T1000 (cell line): ENCODE measurements at regions not wholly inside any gene's neighbourhood (a gene's known extent, or its start where the extent isn't known, plus 50 kb on each side); places are given as distances from the start of the nearest gene placed in this dataset.
A peak's percentile ranks its signal among the peaks of the same experiment; 100 is the strongest.

Experiments
- DNase-seq: peaks from one replicate; lab custom pipeline; 2025; ENCODE audit warnings: mixed read lengths; lab: John Stamatoyannopoulos, UW

DNA sequence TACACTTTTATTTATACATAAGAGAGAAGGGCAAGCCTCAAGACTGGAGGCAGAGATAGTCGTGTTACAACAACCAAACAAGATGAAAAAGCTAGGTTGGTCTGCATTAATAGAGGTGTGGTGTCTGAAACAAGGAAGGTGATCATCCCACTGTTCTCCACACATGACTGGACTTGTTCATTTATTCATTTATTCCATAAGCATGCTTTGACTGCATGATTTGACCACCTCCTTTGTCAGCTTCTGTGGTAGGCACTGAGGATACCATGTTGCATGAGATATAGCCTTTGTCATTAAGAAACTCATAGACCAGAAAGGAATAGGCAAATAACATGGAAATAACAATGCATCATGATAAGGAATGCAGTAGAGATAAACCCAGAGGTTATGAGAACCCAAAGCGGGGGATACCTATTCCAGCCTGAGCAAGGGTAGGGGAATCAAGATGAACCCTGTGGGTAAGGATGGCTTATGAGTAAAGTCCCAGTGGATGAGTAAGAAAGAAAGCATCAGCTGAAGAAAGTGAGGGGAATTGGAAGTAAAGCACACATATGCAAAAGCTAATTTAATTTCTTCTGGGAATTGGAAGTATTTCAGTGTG is 173.7 kb upstream of the FGGY start:
- no peak for DNase-seq

DNA sequence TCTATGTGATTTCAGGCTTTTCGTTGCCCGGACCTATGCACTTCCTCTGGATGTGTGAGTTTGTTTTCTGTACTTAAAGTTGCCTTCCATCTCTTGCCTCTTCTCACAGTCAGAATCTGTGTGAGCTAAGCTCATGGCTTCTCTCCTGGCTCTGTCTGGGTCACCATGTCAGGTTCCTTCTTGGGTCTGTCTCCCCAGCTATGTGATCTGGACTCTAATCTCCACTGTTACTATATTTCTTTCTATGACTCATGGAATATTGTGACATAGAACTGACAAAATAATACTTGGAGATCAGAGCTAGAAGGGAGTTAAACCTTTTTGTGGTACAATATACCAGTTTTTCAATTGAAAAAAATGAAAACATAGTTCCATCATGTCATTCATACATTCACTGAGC is 172.7 kb upstream of the FGGY start:
- DNase-seq: no peak

DNA sequence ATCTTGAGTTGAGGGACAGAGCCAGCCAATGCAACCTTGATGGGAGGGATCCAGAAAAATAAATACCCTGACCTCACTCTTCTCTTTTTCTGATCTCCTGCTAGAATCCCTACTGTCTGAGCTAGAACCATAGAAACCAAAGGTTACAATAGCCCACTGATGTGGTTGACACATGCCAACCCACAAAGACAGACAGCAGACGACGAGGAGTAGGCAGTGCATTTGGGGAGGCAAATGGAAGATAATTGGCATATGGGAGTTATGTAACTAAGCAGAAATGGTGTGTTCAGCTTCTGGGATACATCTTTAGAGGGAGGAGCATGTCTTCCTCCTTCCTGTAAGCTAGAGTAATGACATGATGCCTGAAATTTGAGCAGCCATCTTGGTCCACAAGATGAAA is 171.7 kb upstream of the FGGY start:
- DNase-seq: no peak

DNA sequence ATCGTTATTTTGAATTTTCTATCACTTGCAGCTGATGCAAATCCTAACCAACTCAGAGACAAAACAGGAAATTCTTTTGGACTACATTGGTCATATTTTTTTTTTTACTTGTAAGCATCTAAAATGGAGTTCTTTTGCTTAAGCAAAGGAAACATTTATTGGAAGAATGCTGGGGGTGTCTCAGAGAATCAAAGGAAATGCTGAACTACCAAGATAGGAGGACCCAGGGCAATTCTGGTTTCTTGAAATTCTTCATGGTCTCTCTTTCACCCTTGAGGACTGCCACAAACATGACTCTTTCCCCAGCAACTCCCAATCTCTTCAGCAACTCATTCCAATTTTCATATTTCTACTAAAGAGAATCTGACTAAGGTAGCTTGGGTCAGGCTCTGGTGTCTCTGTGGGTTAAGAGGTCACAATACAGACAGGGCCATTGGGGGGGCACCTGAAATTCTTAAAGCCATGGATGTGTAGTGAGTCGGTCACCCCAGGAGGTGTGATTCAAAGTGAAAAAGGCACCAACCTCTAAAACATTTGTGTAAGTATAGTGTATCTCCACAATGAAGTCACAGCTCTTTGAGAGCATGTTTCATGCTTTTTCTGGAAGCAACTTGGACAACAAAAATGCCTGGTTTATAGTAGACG is 171.1 kb upstream of the FGGY start:
- DNase-seq: no peak

DNA sequence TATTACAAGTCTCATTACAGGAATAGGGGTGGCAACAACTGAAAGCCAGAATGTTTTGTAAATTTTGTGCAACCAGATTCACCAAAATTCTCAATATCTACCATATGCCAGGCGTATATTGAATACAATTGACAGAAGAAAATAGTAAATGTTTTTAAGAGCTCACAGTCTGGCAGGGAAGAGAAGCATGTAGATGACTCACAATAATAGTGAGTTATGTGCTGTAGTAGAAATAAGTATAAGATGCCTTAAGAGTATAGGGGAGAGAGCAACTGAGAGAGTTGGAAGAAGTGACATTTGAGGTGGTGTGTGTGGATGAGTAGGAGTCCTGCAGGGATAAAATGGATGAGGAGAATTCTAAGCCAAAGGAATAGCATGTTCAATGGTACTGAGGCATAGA is 170.5 kb upstream of the FGGY start:
- no peak for DNase-seq

DNA sequence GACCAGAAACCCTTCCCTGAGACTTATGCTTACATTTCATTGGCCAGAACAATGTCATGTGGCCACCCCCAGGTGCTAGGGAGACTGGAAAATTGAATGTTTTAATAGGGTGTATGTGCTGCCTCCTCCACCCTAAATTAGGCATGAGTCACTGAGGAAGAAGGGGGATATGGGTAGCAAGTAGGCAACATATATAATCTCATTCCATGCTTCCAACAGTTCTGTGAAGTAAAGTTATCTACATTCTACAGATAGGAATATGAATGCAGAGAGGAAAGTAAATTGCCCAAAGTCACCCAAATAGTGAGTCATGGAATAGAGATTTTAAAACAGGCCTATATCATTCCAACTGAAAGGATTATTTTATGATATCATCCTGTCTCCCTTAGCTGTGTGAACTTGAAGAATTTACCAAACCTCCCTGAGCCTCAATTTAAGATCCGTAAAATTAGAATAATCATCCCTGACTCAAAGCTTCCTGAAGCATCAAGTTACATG is 168.6 kb upstream of the FGGY start:
- no peak for DNase-seq

DNA sequence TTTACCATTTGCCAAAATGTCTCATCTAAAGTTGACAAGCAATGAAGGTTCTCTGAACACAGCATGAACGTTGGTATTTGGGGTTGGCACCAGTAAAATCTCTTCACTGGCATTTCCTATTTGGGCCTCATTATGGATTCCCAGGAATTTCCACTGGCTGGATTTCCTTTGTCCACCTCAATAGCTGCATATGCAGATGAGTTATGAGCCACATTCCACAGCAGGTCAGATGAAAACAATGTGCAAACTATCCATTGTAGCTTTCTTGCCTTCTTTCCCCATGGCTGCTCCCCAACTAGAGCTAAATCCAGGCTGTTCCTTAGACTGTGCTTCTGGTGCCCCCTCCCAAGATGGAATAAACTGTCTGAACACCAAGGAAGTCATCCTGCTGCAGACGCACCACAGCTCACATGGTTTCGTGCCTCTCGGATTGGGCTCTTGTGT is 168.1 kb upstream of the FGGY start:
- no peak for DNase-seq

DNA sequence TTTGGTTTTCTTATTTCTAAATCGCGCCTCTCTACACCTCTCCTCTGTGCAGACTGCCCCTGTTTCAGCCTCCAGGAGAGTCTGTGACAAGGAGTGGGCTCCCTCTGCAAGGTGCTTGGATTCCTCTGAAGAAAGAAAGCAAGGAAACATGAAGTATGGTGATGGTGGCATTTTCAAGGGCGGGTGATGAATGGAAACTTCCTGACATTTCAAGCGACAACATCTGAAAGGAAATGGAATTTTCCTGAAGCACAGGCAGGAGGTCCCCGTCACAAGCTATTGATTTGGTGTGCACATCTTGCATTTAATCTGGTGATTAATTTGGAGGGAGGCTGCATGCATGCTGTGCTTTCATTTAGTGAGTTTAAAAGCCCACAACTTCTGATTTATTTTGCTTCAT is 164.6 kb upstream of the FGGY start:
- DNase-seq: no peak

DNA sequence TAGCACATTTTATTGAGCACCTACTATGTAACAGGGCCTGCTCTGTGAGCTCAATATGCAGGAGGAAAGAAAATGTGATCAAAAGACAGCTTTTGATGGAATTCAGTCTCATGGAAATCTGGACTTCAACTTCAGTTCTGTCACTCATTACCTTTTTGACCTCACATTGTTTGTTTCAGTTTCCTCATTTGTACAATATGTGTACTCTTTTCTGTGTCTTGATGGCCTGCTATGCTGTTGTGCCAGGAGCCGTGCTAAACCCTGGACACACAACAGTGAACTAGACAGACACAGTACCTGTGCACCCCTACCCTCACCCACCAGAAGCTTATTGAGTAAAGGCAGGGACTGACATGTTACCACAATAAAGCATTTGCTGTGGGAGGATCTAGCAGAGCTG is 162.9 kb upstream of the FGGY start:
- no peak for DNase-seq

DNA sequence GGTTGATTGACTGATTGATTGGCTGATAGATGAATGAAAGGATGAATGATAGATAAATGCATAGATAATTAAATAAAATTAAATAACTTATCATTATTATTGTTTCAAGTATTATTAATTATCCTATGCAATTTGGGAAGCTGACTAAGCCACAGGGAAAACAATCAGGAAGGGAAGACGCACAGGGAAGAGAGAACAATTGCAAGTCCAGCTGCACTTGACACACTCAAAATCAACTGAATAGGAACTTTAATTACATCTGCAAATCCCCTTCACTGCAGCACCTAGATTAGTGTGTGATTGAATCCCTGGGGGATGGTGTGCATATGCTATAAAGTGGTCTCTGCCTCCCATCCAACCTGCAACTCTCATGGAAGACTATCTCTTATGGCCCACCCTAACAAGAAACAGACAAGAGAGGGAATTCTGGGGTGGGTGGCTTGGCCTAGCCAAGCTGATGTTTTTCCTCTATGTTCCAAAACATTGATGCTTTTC is 161.1 kb upstream of the FGGY start:
- DNase-seq: no peak

DNA sequence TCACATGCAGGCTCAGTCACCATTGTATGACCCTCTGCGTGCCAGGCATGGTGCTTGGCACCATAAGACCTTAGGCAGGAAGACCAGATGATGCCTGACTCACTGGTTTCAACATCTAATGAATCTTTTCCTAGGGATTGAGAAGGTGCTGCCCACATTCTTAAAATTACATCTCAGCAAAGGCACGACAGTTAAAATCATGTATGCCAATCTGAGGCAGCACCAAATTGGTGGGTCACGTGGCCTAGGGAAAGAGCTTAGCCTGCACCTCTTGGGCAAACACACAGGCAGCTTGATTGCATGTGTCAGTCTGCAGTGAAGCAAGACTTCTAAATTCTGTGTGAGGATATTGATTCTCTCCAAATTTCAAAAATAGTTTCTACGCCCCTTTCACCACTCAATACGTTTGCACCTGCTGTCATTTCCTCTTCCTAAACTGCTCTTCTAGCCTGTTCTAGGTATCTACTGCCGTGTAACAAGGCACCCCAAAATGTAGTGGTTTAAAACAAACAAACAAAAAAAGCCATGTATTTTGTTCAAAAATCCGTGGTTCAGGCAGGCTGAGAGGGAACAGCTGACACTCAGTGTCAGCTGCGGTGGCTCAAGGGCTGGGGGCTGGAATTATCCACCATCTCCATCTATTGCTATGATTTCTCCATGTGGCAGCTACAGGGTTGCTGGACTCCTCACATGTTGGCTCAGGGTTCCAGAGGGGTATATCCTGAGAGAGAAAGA is 160.2 kb upstream of the FGGY start:
- DNase-seq: no peak

DNA sequence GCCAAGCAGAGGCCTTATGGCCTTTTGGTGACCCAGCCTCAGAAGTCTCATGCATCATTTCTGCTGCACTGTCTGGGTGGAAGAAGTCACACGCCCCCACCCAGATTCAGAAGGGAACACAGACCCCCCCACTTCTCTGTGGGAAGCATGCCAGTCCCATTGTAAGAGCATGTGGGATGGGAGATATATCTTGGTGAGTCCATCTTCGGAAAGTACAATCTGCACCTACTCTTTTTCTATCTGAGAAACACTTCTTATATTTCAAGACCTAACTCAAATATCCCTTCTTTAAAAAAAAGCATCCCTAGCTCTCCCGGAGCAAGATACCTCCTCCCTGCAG is 159.6 kb upstream of the FGGY start:
- DNase-seq: no peak

DNA sequence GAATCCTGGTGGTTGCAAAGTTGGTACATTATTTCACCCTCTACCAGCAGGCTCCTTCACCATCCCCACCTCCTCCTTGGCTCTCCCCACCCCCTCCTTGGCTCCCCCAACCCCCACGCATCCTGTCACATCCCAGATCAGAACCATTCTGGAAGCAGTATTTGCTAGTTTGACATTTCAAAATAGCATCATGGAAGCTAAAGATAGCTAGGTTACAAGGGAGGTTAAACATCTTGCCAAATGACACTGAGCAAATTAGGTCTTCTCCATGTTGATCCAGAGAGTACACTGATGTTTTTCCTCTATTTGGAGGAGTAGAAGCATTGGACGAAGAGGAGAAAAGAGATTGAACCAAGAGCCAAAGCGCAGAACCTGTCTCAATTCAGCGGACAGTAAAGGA is 158.9 kb upstream of the FGGY start:
- DNase-seq: no peak

DNA sequence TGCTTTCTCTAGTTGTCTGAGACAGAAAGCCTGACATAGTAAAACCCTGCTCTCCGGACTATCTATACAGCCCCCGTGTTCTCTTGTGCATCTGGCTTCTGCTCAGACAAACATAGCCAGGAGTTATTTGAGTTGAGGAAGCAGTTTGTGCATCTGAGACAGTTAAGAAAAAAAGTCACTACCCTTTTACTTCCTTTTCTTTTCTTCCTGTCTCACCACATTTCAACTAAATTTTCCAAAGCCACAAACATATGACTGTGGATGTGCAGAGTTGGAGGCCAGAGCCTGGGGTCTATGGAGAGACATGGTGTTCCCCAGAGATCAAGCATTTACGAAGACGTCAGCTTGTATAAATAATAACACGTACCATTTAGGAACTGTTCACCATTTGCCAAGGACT is 158.5 kb upstream of the FGGY start:
- no peak for DNase-seq

DNA sequence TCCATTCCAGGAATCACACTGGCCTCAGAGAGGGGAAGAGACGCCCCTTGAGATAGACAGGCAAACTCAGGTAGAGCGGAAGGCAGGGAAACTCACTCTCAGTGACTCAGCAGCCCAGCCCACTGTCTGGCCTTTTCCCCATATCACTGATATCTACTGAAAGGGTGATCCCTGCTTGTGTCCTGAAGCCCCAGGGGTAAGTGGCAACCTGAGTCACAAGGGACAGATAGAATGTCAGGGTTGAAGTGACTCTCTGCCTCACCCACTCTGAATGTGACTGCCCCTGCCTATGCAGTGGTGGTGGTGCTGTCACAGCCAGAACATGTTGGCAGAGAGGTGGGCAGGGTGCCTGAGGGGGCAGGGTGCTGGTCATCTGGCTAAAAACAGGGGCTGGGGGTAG is 157.5 kb upstream of the FGGY start:
- DNase-seq: no peak

DNA sequence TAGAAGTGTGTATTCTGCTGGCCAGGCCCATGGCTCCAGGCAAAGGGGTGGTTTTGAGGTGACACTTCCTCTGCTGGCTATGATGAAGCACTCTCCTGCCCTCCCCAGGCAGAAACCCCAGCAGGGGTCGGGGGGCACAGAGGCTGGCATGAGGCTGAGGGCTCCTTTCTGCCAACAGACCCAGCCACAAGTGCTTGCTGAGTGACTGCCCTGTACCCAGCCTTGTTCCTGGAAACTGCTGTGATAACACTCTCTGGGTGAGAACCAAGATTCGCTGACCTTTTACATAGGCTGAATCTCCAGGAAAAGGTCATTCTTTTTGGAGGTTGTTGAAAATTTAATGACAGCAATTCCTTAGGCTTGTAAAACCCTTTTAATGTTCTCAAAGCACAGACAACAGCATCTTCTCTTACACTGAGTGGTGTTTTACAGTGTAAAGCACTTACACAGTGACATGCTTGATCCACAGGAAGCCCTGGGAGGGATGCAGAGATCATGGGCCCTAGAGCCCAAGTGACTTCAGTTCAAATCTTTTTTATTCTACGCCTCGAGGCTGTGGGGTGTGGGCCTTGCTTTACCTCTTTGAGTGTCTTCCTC is 155.5 kb upstream of the FGGY start:
- DNase-seq: no peak

DNA sequence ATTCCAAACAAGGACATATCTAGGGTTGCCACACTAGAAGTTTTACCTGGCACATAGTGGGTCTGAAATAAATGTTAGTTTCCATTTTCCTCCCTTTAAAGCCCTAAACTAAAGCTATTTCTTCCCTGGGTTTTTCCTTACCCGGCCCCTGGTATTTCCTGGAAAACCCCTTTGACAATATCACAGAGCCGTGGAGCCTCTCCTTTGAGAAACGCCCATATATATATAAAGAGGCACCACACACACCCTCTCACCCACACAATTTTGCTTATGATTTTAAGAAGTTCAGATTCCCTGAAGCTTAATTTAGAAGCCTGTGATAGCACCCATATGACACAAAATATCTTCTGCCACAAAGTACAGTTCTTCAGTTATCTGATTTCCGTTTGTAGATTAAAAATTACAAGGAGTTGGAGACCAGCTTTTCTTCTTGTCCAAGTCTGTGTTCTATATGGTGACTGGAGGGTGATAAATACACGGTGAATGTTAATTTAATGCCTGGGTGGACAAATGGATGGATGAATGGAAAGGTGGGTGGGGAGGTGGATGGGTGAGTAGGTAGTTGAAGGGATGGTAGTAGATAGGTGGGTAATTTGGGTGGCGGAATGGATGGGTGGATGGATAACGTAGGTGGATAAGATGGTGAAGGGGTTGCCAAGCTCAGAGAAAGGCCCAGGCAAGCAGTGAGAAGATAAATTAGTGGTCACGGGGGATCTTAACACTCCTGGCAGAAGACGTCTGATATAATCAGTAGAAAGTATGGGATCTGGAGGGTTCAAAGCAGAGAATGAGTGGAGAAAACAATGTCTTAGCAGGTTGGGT is 154.4 kb upstream of the FGGY start:
- no peak for DNase-seq

DNA sequence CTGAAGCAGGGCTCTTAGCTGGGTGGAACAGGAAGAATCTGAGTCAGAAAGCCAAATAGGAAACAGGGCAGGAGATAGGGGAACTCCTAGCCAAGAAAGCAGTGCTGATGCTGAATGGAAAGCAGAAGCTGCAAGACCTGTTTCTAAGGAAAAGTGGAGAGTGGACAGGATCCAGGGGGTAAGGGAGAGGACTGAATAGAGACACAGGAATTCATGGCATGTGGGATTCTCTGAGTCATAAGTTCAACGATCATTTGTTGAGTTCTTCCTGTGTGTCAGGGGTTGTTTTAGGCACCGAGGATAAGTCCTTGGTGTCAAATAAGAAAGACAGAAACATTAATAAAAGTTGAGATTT is 153.8 kb upstream of the FGGY start:
- peak; percentile 72 for DNase-seq

DNA sequence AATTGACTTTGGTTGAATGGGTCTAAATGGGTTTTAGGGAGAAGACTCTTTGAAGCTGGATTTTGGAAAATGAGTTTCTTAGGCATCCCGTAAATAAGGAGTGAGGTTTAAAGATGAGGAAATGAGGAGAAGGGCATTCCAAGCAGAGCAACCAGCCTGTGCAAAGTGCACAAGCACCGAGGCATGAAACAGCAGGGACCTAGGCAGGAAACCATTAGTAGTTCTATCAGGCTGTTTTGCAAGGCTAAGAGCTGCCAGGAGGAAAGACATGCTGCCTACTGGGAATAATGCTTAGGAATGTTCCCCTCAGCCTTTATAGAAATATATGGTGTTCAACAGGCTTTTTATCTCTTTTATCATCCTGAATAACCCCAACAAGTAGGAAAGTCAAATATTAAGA is 153.1 kb upstream of the FGGY start:
- DNase-seq: no peak

DNA sequence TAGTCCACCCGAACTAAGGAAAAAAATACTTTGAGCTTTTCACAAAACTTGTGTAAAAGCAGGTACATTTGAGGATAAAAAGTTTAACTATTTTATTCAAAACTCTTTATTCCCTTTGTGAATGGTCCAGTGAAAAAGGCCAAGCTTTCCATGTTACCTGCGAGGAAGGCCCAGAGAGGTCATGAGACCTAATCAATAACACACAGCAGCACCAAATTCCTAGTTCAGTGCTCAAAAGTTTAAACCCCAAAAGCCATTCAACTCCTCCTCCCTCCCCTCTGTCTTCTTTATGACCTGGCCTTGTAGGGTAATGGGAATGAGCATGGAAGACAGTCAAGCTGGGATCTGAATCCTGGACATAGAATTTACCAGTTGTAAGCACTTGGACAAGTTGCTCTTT is 151.9 kb upstream of the FGGY start:
- DNase-seq: no peak

DNA sequence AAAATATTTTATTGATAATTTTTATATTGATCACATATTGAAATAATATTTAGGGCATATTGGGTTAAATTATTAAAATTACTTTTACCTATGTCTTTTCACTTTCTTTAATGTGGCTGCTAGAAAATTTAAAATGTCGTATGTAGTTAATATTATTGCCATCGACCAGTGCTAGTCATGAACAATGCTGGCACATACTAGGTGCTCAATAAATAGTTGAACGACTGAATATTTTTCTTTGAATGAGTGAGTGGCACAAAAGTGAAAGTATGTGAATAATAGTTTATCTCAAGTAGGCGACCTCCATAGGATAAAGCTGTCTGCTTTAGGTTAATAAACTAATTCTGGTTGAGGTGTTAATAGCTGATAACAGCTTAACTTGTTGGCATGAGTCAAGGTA is 150.8 kb upstream of the FGGY start:
- no peak for DNase-seq
